ENCODE measurements at regions not wholly inside any gene's neighbourhood (a gene's known extent, or its start where the extent isn't known, plus 50 kb on each side); places are given as distances from the start of the nearest gene placed in this dataset.

- no peak for TF ChIP-seq CTCF (IDR thresholded peaks at IDR 0.05)
- TF ChIP-seq EP300 (IDR thresholded peaks at IDR 0.05): no peak
- no peak for TF ChIP-seq POLR2AphosphoS5 (IDR thresholded peaks at IDR 0.05)
- no peak for TF ChIP-seq POLR2A (IDR thresholded peaks at IDR 0.05; ENCODE audit: low read depth)
Measured at GRCh38 chr3:36650271-36650671, 114.1 kb downstream of the DCLK3 start.

All from esophagus muscularis mucosa (tissue), 4 donors.